GM23338 (cell line): ENCODE measurements at regions not wholly inside any gene's neighbourhood (a gene's known extent, or its start where the extent isn't known, plus 50 kb on each side); places are given as distances from the start of the nearest gene placed in this dataset.

ENCODE experiments used
- ATAC-seq: fragments of 200-7000 bp; cut with Tn5 transposase; 3 replicates; pipeline ENCODE4 v1.9.1; 2020
- DNase-seq: peaks from one replicate; pipeline ENCODE4 v3.0.0-alpha.2; 2015; ENCODE audit warnings: low spot score
- H2AFZ ChIP-seq: fragments of 200-600 bp; sonication (generic); 2 replicates; pipeline ENCODE4 v1.8.0; 2016; ENCODE audit warnings: antibody characterized with exemption, mild to moderate bottlenecking, moderate library complexity
- H3F3A ChIP-seq: fragments of 200-600 bp; sonication (generic); replicated peaks from 2 replicates; pipeline ENCODE4 v1.8.0; 2017; ENCODE audit warnings: antibody characterized with exemption, mixed run types, low read depth
- H3K27ac ChIP-seq: fragments of 200-600 bp; sonication (generic); 2 replicates; pipeline ENCODE4 v1.6.1; 2016; ENCODE audit warnings: low read depth
- H3K27me3 ChIP-seq: fragments of 200-600 bp; sonication (generic); 2 replicates; pipeline ENCODE4 v1.8.0; 2016; ENCODE audit warnings: mild to moderate bottlenecking, mixed run types, moderate library complexity; ENCODE audit not compliant: insufficient read depth
- H3K36me3 ChIP-seq: fragments of 200-600 bp; sonication (generic); 2 replicates; pipeline ENCODE4 v1.8.0; 2016; ENCODE audit warnings: mild to moderate bottlenecking; ENCODE audit not compliant: insufficient read depth
- H3K4me1 ChIP-seq: fragments of 200-600 bp; sonication (generic); 2 replicates; pipeline ENCODE4 v1.8.0; 2016; ENCODE audit warnings: mild to moderate bottlenecking, moderate library complexity; ENCODE audit not compliant: insufficient read depth
- H3K4me2 ChIP-seq: fragments of 200-600 bp; sonication (generic); 2 replicates; pipeline ENCODE4 v1.7.1; 2017; ENCODE audit warnings: mixed run types
- H3K4me3 ChIP-seq: fragments of 200-600 bp; sonication (generic); 2 replicates; pipeline ENCODE4 v1.6.1; 2016; ENCODE audit warnings: mixed run types
- H3K79me2 ChIP-seq: fragments of 200-600 bp; sonication (generic); replicated peaks from 2 replicates; pipeline ENCODE4 v1.8.0; 2017; ENCODE audit warnings: mild to moderate bottlenecking; ENCODE audit not compliant: insufficient read depth
- H3K9me2 ChIP-seq: fragments of 200-600 bp; sonication (generic); 2 replicates; pipeline ENCODE4 v1.8.0; 2017; ENCODE audit not compliant: insufficient read depth
- H4K20me1 ChIP-seq: fragments of 200-600 bp; sonication (generic); replicated peaks from 2 replicates; pipeline ENCODE4 v1.8.0; 2017; ENCODE audit warnings: mild to moderate bottlenecking; ENCODE audit not compliant: insufficient read depth
- H3K27ac Mint-ChIP-seq: 2 replicates; pipeline ENCODE4 v1.8.0; 2020; ENCODE audit warnings: inconsistent platforms, mild to moderate bottlenecking, moderate library complexity, mixed read lengths
- H3K27me3 Mint-ChIP-seq: 3 replicates; pipeline ENCODE4 v1.8.0; 2022; ENCODE audit warnings: low read depth, mild to moderate bottlenecking, moderate library complexity, mixed read lengths, inconsistent platforms; ENCODE audit not compliant: insufficient read depth, poor library complexity
- H3K36me3 Mint-ChIP-seq: 3 replicates; pipeline ENCODE4 v1.8.0; 2021; ENCODE audit warnings: low read depth, mild to moderate bottlenecking, inconsistent platforms, moderate library complexity, mixed read lengths
- H3K4me1 Mint-ChIP-seq: 3 replicates; pipeline ENCODE4 v1.8.0; 2020; ENCODE audit warnings: mild to moderate bottlenecking, inconsistent platforms, mixed read lengths
- H3K4me3 Mint-ChIP-seq: 3 replicates; pipeline ENCODE4 v1.8.0; 2021; ENCODE audit warnings: moderate library complexity, mild to moderate bottlenecking, inconsistent platforms, mixed read lengths
- H3K9me3 Mint-ChIP-seq: 3 replicates; pipeline ENCODE4 v1.8.0; 2020; ENCODE audit warnings: moderate library complexity, mild to moderate bottlenecking, inconsistent platforms, mixed read lengths
- EZH2phosphoT487 ChIP-seq: fragments of 200-600 bp; sonication (generic); IDR thresholded peaks from one replicate; pipeline ENCODE4 v1.8.1; 2018; ENCODE audit warnings: antibody characterized with exemption; ENCODE audit not compliant: unreplicated experiment
- NANOG ChIP-seq: IDR thresholded peaks from 2 replicates; pipeline ENCODE4 v1.6.1; 2016; ENCODE audit warnings: antibody characterized with exemption, borderline replicate concordance
- ZNF114 ChIP-seq: fragments of 250-450 bp; sonication (Bioruptor Pico); IDR thresholded peaks from 2 replicates; pipeline ENCODE4 v1.5.0; 2020; ENCODE audit warnings: mild to moderate bottlenecking, moderate library complexity
- ZNF331 ChIP-seq: fragments of 250-450 bp; sonication (Bioruptor Pico); IDR thresholded peaks from 2 replicates; pipeline ENCODE4 v1.5.0; 2020; ENCODE audit warnings: low read depth, mild to moderate bottlenecking, moderate library complexity
- TF ChIP-seq, protein P1 (sequence below): fragments of 250-450 bp; sonication (Bioruptor Pico); IDR thresholded peaks from 2 replicates; pipeline ENCODE4 v1.5.0; 2020; ENCODE audit warnings: mild to moderate bottlenecking, moderate library complexity
- TF ChIP-seq, protein P2 (sequence below), 2 experiments: fragments of 200-600 bp in 1 of 2; sonication (generic) in 1 of 2; conservative IDR thresholded peaks; 2 replicates each; pipeline versions ENCODE4 v1.5.1 to v1.6.1; 2016 to 2017; ENCODE audit warnings: antibody characterized with exemption in 2 of 2, low read depth in 2 of 2, mild to moderate bottlenecking in 2 of 2, moderate library complexity in 1 of 2

DNA sequence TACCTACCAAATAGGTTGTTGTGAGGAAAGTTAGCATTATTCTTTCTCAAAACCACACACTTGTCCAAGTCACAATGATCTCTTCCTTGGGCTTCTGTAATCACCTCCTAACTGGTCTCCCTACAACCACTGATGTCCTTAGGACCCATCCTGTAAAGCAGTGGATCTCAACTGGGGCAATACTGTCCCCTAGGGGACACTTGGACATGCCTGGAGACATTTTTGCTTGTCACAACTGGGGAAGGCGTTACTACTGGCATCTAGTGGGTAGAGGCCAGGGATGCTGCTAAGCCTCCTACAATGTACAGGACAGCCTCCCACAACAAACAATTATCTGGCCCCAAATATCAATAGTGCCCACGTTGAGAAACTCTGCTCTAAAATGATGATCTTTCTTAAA lies 118.7 kb upstream of the AP1S2 start:
- TF ChIP-seq NANOG (no peak), EZH2phosphoT487 (no peak), ZNF331 (CRISPR knock-in tag) (no peak), ZNF114 (CRISPR knock-in tag) (no peak)
- TF ChIP-seq, protein P1, sequence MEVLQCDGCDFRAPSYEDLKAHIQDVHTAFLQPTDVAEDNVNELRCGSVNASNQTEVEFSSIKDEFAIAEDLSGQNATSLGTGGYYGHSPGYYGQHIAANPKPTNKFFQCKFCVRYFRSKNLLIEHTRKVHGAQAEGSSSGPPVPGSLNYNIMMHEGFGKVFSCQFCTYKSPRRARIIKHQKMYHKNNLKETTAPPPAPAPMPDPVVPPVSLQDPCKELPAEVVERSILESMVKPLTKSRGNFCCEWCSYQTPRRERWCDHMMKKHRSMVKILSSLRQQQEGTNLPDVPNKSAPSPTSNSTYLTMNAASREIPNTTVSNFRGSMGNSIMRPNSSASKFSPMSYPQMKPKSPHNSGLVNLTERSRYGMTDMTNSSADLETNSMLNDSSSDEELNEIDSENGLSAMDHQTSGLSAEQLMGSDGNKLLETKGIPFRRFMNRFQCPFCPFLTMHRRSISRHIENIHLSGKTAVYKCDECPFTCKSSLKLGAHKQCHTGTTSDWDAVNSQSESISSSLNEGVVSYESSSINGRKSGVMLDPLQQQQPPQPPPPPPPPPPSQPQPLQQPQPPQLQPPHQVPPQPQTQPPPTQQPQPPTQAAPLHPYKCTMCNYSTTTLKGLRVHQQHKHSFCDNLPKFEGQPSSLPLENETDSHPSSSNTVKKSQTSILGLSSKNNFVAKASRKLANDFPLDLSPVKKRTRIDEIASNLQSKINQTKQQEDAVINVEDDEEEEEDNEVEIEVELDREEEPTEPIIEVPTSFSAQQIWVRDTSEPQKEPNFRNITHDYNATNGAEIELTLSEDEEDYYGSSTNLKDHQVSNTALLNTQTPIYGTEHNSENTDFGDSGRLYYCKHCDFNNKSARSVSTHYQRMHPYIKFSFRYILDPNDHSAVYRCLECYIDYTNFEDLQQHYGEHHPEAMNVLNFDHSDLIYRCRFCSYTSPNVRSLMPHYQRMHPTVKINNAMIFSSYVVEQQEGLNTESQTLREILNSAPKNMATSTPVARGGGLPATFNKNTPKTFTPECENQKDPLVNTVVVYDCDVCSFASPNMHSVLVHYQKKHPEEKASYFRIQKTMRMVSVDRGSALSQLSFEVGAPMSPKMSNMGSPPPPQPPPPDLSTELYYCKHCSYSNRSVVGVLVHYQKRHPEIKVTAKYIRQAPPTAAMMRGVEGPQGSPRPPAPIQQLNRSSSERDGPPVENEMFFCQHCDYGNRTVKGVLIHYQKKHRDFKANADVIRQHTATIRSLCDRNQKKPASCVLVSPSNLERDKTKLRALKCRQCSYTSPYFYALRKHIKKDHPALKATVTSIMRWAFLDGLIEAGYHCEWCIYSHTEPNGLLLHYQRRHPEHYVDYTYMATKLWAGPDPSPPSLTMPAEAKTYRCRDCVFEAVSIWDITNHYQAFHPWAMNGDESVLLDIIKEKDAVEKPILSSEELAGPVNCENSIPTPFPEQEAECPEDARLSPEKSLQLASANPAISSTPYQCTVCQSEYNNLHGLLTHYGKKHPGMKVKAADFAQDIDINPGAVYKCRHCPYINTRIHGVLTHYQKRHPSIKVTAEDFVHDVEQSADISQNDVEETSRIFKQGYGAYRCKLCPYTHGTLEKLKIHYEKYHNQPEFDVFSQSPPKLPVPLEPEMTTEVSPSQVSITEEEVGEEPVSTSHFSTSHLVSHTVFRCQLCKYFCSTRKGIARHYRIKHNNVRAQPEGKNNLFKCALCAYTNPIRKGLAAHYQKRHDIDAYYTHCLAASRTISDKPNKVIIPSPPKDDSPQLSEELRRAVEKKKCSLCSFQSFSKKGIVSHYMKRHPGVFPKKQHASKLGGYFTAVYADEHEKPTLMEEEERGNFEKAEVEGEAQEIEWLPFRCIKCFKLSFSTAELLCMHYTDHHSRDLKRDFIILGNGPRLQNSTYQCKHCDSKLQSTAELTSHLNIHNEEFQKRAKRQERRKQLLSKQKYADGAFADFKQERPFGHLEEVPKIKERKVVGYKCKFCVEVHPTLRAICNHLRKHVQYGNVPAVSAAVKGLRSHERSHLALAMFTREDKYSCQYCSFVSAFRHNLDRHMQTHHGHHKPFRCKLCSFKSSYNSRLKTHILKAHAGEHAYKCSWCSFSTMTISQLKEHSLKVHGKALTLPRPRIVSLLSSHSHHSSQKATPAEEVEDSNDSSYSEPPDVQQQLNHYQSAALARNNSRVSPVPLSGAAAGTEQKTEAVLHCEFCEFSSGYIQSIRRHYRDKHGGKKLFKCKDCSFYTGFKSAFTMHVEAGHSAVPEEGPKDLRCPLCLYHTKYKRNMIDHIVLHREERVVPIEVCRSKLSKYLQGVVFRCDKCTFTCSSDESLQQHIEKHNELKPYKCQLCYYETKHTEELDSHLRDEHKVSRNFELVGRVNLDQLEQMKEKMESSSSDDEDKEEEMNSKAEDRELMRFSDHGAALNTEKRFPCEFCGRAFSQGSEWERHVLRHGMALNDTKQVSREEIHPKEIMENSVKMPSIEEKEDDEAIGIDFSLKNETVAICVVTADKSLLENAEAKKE (CRISPR knock-in tag) = no peak
- TF ChIP-seq, protein P2, sequence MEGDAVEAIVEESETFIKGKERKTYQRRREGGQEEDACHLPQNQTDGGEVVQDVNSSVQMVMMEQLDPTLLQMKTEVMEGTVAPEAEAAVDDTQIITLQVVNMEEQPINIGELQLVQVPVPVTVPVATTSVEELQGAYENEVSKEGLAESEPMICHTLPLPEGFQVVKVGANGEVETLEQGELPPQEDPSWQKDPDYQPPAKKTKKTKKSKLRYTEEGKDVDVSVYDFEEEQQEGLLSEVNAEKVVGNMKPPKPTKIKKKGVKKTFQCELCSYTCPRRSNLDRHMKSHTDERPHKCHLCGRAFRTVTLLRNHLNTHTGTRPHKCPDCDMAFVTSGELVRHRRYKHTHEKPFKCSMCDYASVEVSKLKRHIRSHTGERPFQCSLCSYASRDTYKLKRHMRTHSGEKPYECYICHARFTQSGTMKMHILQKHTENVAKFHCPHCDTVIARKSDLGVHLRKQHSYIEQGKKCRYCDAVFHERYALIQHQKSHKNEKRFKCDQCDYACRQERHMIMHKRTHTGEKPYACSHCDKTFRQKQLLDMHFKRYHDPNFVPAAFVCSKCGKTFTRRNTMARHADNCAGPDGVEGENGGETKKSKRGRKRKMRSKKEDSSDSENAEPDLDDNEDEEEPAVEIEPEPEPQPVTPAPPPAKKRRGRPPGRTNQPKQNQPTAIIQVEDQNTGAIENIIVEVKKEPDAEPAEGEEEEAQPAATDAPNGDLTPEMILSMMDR (conservative IDR thresholded peaks at IDR 0.05; ENCODE audit: low read depth in 2 of 2) = peak; percentile 57 to 85
- no peaks in the 10 kb centered on the region for H3K27me3 ChIP-seq
- no peaks in the 10 kb centered on the region for H3K9me2 ChIP-seq
- peaks cover 3% of the 10 kb centered on the region for H3K27me3 Mint-ChIP-seq
- H3K36me3 Mint-ChIP-seq = peaks cover 3% of the 10 kb centered on the region; the same call in 2 of the 3 replicates
- H2AFZ ChIP-seq = no peak overlapping the region
- H3K4me3 Mint-ChIP-seq = no peak overlapping the region
- no peak overlapping the region for H3K4me3 ChIP-seq
- H3K4me1 Mint-ChIP-seq = peaks cover 19% of the 10 kb centered on the region
- H3F3A ChIP-seq = no peaks in the 10 kb centered on the region
- H3K27ac ChIP-seq = no peak overlapping the region
- H4K20me1 ChIP-seq = no peaks in the 10 kb centered on the region
- H3K4me2 ChIP-seq = no peak overlapping the region
- H3K79me2 ChIP-seq = no peaks in the 10 kb centered on the region
- no peaks in the 10 kb centered on the region; the same call in 1 of the 2 replicates for H3K4me1 ChIP-seq
- peaks cover 3% of the 10 kb centered on the region; the same call in 1 of the 3 replicates for H3K9me3 Mint-ChIP-seq
- H3K27ac Mint-ChIP-seq = no peak overlapping the region
- no peaks in the 10 kb centered on the region for H3K36me3 ChIP-seq
- DNase-seq (peak; percentile 48), ATAC-seq (peak; percentile 58)
